WI38 (cell line): ENCODE measurements at regions not wholly inside any gene's neighbourhood (a gene's known extent, or its start where the extent isn't known, plus 50 kb on each side); places are given as distances from the start of the nearest gene placed in this dataset.
A peak's percentile ranks its signal among the peaks of the same experiment; 100 is the strongest.

Experiments
- H3K4me3 ChIP-seq: 2 replicates; pipeline ENCODE4 v1.5.1; 2011; ENCODE audit warnings: low read depth, mild to moderate bottlenecking, control low read depth, low read length
- TF ChIP-seq, protein P1 (sequence below): IDR thresholded peaks from 2 replicates; pipeline ENCODE4 v1.5.1; 2012; ENCODE audit warnings: low read depth, mild to moderate bottlenecking, control low read depth, low read length

GRCh38 chr11:114758627-114759026 lies 80.3 kb downstream of the NXPE2 start:
- TF ChIP-seq, protein P1, sequence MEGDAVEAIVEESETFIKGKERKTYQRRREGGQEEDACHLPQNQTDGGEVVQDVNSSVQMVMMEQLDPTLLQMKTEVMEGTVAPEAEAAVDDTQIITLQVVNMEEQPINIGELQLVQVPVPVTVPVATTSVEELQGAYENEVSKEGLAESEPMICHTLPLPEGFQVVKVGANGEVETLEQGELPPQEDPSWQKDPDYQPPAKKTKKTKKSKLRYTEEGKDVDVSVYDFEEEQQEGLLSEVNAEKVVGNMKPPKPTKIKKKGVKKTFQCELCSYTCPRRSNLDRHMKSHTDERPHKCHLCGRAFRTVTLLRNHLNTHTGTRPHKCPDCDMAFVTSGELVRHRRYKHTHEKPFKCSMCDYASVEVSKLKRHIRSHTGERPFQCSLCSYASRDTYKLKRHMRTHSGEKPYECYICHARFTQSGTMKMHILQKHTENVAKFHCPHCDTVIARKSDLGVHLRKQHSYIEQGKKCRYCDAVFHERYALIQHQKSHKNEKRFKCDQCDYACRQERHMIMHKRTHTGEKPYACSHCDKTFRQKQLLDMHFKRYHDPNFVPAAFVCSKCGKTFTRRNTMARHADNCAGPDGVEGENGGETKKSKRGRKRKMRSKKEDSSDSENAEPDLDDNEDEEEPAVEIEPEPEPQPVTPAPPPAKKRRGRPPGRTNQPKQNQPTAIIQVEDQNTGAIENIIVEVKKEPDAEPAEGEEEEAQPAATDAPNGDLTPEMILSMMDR = no peak
- H3K4me3 ChIP-seq = no peak overlapping the region

GRCh38 chr11:114762408-114762807 lies 84.1 kb downstream of the NXPE2 start:
- TF ChIP-seq, protein P1 = peak; percentile 35; the same call in 1 of the 2 replicates
- H3K4me3 ChIP-seq = no peak overlapping the region

DNA sequence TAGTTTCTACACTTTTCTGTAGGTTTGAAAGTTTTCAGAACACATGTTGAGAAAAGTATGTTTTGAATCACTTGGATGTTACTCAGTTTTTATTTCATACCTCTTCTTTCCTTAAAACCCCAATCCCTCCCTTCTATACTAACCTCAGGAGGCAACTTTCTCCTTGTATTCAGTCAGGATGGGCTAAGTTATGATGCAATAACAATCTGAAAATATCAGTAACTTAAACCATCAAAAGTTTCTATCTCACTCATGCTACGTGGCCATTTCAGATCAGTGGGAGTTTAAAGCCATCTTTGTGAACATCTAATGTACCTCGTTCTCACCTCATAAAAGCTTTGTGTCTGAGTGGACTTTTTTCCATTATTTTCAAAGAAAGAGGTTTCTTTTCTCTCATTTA lies 86.2 kb downstream of the NXPE2 start:
- TF ChIP-seq, protein P1 = no peak

DNA sequence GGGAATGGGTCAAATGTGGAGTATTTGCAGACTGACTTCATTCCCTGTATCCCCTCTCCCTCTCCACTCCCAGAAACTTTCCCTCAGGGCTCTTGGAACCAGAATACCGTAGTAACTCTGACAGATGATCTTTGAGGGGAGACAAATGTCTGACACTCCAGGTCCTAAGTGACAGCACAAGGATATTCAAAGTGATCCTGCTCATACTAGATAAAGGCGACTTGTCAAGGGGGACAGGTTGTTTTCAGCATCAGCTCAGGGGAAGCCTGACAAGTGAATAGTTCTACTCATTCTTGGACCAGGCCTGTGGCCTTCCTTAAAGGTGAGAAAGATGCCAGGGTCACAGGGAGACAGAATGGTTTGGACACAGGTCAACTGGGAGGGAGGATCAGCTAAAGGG lies 92.8 kb downstream of the NXPE2 start:
- H3K4me3 ChIP-seq = no peak overlapping the region
- TF ChIP-seq, protein P1 = no peak

More for the DNA sequence above, 86.2 kb downstream of the NXPE2 start:
- H3K4me3 ChIP-seq = no peak overlapping the region

- H3K4me3 ChIP-seq = no peak overlapping the region
- TF ChIP-seq, protein P1 = no peak
These were observed 95.4 kb downstream of the NXPE2 start for GRCh38 chr11:114773541-114774338.

- TF ChIP-seq, protein P1 = no peak
- no peak overlapping the region for H3K4me3 ChIP-seq
These were observed 96.5 kb downstream of the NXPE2 start for GRCh38 chr11:114774599-114775361.

DNA sequence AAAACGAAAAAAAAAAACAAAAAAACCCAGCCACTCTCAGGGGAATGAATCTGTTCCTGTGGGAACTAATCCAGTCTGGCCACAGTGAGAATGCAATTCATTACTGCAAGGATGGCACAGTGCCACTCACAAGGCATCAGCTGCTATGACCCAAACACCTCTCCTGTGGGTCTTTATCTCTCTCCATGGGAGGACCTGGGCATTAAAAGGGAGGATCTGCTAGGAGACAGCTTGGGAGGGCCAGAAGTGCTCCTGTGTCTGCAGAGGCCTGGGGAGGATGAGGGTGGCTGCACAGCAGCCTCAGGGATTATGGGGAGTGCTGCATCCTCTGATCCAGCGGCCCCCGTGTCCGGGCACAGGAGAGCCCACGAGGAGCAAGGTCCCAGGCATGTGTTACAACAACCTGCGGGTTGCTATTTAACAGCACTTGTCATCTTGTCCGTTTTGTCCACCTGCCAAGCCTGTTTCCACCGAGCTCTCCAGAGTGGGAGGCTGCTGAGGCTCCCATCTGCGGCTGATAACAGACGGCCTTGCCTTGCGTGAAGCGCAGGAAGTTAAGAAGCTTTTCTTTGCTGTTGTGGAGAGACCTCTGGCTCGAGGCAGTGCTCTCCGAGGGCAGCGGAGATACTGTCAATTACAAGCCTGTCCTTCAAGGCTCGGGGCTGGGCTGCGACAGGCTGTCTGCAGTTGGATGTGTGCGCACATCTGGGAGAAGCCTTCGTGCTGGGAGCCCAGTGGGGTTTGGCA lies 97.7 kb downstream of the NXPE2 start:
- H3K4me3 ChIP-seq = no peak overlapping the region
- TF ChIP-seq, protein P1 = no peak
